Neural progenitor cell (in vitro differentiated cells): ENCODE measurements at regions not wholly inside any gene's neighbourhood (a gene's known extent, or its start where the extent isn't known, plus 50 kb on each side); places are given as distances from the start of the nearest gene placed in this dataset.

Experiments used
- CTCF ChIP-seq: fragments of 200-600 bp; sonication (generic); IDR thresholded peaks from 2 replicates; pipeline ENCODE4 v1.5.1; 2017; ENCODE audit warnings: antibody characterized with exemption, mild to moderate bottlenecking
- EZH2 ChIP-seq: fragments of 200-600 bp; sonication (generic); IDR thresholded peaks from 2 replicates; pipeline ENCODE4 v1.6.1; 2017; ENCODE audit warnings: antibody characterized with exemption, mild to moderate bottlenecking, moderate library complexity

GRCh38 chr2:147125145-147125544 is 719.7 kb upstream of the ACVR2A start:
- no peak for TF ChIP-seq CTCF
- TF ChIP-seq EZH2 = no peak
